Prostate gland (tissue), 2 donors: ENCODE measurements at regions not wholly inside any gene's neighbourhood (a gene's known extent, or its start where the extent isn't known, plus 50 kb on each side); places are given as distances from the start of the nearest gene placed in this dataset.

ENCODE experiments used
- POLR2A ChIP-seq: fragments of 450-650 bp; IDR thresholded peaks from one replicate; pipeline ENCODE4 v1.6.1; 2016; ENCODE audit warnings: antibody characterized with exemption, mild to moderate bottlenecking
- POLR2AphosphoS5 ChIP-seq: sonication (generic); formaldehyde crosslinking; IDR thresholded peaks from one replicate; pipeline ENCODE4 v1.6.1; 2017; ENCODE audit warnings: antibody characterized with exemption
- TF ChIP-seq, protein P1 (sequence below), 4 experiments: fragments of 200-600 bp in 2 of 4; fragments of 450-650 bp in 2 of 4; sonication (generic) in 2 of 4; IDR thresholded peaks; 1 replicate in 3 of 4; 2 replicates in 1 of 4; pipeline ENCODE4 v1.5.1; 2016 to 2019; ENCODE audit warnings: antibody characterized with exemption in 4 of 4, mild to moderate bottlenecking in 2 of 4, moderate library complexity in 2 of 4

DNA sequence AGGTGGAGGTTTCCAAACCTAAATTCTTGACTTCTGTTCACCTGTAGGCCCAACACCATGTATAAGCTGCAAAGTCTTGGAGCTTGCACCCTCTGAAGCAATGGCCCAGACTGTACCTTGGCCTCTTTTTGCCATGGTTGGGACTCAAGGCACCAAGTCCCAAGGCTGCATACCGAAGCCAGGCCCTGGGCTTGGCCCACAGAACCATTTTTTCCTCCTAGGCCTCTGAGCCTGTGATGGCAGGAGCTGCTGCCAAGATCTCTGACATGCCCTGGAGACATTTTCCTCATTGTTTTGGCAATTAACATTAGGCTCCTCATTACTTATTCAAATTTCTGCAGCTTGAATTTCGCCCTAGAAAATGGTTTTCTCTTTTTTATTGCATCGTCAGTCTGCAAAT, 297.9 kb downstream of the OXSM start:
- no peak for TF ChIP-seq POLR2A
- TF ChIP-seq, protein P1, sequence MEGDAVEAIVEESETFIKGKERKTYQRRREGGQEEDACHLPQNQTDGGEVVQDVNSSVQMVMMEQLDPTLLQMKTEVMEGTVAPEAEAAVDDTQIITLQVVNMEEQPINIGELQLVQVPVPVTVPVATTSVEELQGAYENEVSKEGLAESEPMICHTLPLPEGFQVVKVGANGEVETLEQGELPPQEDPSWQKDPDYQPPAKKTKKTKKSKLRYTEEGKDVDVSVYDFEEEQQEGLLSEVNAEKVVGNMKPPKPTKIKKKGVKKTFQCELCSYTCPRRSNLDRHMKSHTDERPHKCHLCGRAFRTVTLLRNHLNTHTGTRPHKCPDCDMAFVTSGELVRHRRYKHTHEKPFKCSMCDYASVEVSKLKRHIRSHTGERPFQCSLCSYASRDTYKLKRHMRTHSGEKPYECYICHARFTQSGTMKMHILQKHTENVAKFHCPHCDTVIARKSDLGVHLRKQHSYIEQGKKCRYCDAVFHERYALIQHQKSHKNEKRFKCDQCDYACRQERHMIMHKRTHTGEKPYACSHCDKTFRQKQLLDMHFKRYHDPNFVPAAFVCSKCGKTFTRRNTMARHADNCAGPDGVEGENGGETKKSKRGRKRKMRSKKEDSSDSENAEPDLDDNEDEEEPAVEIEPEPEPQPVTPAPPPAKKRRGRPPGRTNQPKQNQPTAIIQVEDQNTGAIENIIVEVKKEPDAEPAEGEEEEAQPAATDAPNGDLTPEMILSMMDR (IDR thresholded peaks at IDR 0.05): no peak
- TF ChIP-seq POLR2AphosphoS5: no peak
